Progenitor cell of endocrine pancreas (in vitro differentiated cells): ENCODE measurements at regions not wholly inside any gene's neighbourhood (a gene's known extent, or its start where the extent isn't known, plus 50 kb on each side); places are given as distances from the start of the nearest gene placed in this dataset.

Experiments
- DNase-seq: peaks from one replicate; pipeline ENCODE4 v3.0.0; 2021; ENCODE audit warnings: low spot score; ENCODE audit not compliant: unreplicated experiment
- H3K27ac Mint-ChIP-seq: 2 replicates; pipeline ENCODE4 v1.8.0; 2021; ENCODE audit warnings: mild to moderate bottlenecking, moderate library complexity, mixed read lengths
- H3K27me3 Mint-ChIP-seq: 2 replicates; pipeline ENCODE4 v1.8.0; 2021; ENCODE audit warnings: mixed read lengths
- H3K36me3 Mint-ChIP-seq: 2 replicates; pipeline ENCODE4 v1.8.0; 2022; ENCODE audit warnings: mixed read lengths; ENCODE audit not compliant: insufficient read depth
- H3K4me1 Mint-ChIP-seq: 2 replicates; pipeline ENCODE4 v1.8.0; 2021; ENCODE audit warnings: low read depth, mixed read lengths
- H3K4me3 Mint-ChIP-seq: 2 replicates; pipeline ENCODE4 v1.8.0; 2021; ENCODE audit warnings: low read depth, mild to moderate bottlenecking, moderate library complexity, mixed read lengths
- H3K9me3 Mint-ChIP-seq: 2 replicates; pipeline ENCODE4 v1.8.0; 2021; ENCODE audit warnings: low read depth, mixed read lengths
- CTCF ChIP-seq: fragments of 200-600 bp; sonication (generic); IDR thresholded peaks from one replicate; pipeline ENCODE4 v1.5.0; 2021; ENCODE audit warnings: antibody characterized with exemption, mild to moderate bottlenecking; ENCODE audit not compliant: unreplicated experiment

GRCh38 chr5:77928776-77929300 lies 152.7 kb upstream of the TBCA start:
- peaks cover 4% of the 10 kb centered on the region for H3K9me3 Mint-ChIP-seq
- H3K36me3 Mint-ChIP-seq: no peaks in the 10 kb centered on the region
- H3K4me1 Mint-ChIP-seq: peaks cover 2% of the 10 kb centered on the region
- H3K27me3 Mint-ChIP-seq: peaks cover 33% of the 10 kb centered on the region
- H3K27ac Mint-ChIP-seq: no peak overlapping the region
- no peak for TF ChIP-seq CTCF
- H3K4me3 Mint-ChIP-seq: no peak overlapping the region
- no peak for DNase-seq

- no peak for DNase-seq
- no peak overlapping the region for H3K27ac Mint-ChIP-seq
- H3K27me3 Mint-ChIP-seq: peaks cover 29% of the 10 kb centered on the region
- no peak for TF ChIP-seq CTCF
- no peaks in the 10 kb centered on the region for H3K36me3 Mint-ChIP-seq
- peaks cover 4% of the 10 kb centered on the region for H3K9me3 Mint-ChIP-seq
- H3K4me3 Mint-ChIP-seq: no peak overlapping the region
- peaks cover 2% of the 10 kb centered on the region for H3K4me1 Mint-ChIP-seq
These were observed 150.2 kb upstream of the TBCA start for GRCh38 chr5:77926337-77926736.

GRCh38 chr5:77925503-77925902 lies 149.4 kb upstream of the TBCA start:
- H3K9me3 Mint-ChIP-seq: peaks cover 4% of the 10 kb centered on the region
- peaks cover 26% of the 10 kb centered on the region for H3K27me3 Mint-ChIP-seq
- H3K4me1 Mint-ChIP-seq: peaks cover 2% of the 10 kb centered on the region
- no peak for DNase-seq
- no peak overlapping the region for H3K27ac Mint-ChIP-seq
- H3K36me3 Mint-ChIP-seq: no peaks in the 10 kb centered on the region
- H3K4me3 Mint-ChIP-seq: no peak overlapping the region
- TF ChIP-seq CTCF: no peak

GRCh38 chr5:77924081-77924480 lies 147.9 kb upstream of the TBCA start:
- Mint-ChIP-seq H3K9me3 (peaks cover 4% of the 10 kb centered on the region), H3K36me3 (no peaks in the 10 kb centered on the region), H3K27ac (no peak overlapping the region), H3K27me3 (peaks cover 21% of the 10 kb centered on the region), H3K4me3 (no peak overlapping the region), H3K4me1 (peaks cover 2% of the 10 kb centered on the region)
- TF ChIP-seq CTCF: no peak
- no peak for DNase-seq

- DNase-seq: no peak
- H3K4me3 Mint-ChIP-seq: no peak overlapping the region
- no peak for TF ChIP-seq CTCF
- peaks cover 4% of the 10 kb centered on the region for H3K9me3 Mint-ChIP-seq
- no peak overlapping the region for H3K27ac Mint-ChIP-seq
- H3K4me1 Mint-ChIP-seq: peaks cover 2% of the 10 kb centered on the region
- H3K36me3 Mint-ChIP-seq: no peaks in the 10 kb centered on the region
- H3K27me3 Mint-ChIP-seq: peaks cover 16% of the 10 kb centered on the region
These were observed 147.5 kb upstream of the TBCA start for GRCh38 chr5:77923666-77924065.
